T47D (cell line): ENCODE measurements at regions not wholly inside any gene's neighbourhood (a gene's known extent, or its start where the extent isn't known, plus 50 kb on each side); places are given as distances from the start of the nearest gene placed in this dataset.

Source experiments
- DNase-seq, 2 experiments: peaks; one replicate each; pipeline versions ENCODE4 v3.0.0 to v3.0.0-alpha.2; 2011 to 2012; ENCODE audit warnings: low read depth in 1 of 2, low spot score in 1 of 2
- JUND ChIP-seq: IDR thresholded peaks from 2 replicates; pipeline ENCODE4 v1.6.1; 2012; ENCODE audit warnings: low read depth
- in situ Hi-C: cut with HindIII; loops from 2 replicates; pipeline ENCODE4 v1.10.0; 2016; ENCODE audit warnings: low sequenced_read_pairs, low pct_unique_long_range_greater_than_20kb

- peak in 1 of 2 experiments; percentile 12 for DNase-seq
- in situ Hi-C loops = no loop called here
- TF ChIP-seq JUND = no peak
Measured at GRCh38 chr6:82085701-82086100, 161.8 kb downstream of the IBTK start.

- DNase-seq = no peak
- in situ Hi-C loops = no loop called here
- TF ChIP-seq JUND = no peak
Measured at GRCh38 chr6:82084324-82084920, 163.1 kb downstream of the IBTK start.

GRCh38 chr6:82083646-82084045, 163.9 kb downstream of the IBTK start:
- TF ChIP-seq JUND = no peak
- in situ Hi-C loops = no loop called here

GRCh38 chr6:82080767-82081166, 166.8 kb downstream of the IBTK start:
- in situ Hi-C loops = no loop called here
- no peak for DNase-seq
- no peak for TF ChIP-seq JUND

More at GRCh38 chr6:82083646-82084045, 163.9 kb downstream of the IBTK start:
- no peak for DNase-seq

- no peak for DNase-seq
- in situ Hi-C loops = no loop called here
Measured at GRCh38 chr6:82078286-82078908, 169.1 kb downstream of the IBTK start.

GRCh38 chr6:82076916-82077315, 170.6 kb downstream of the IBTK start:
- TF ChIP-seq JUND = no peak
- no peak for DNase-seq
- in situ Hi-C loops = no loop called here

More at GRCh38 chr6:82078286-82078908, 169.1 kb downstream of the IBTK start:
- no peak for TF ChIP-seq JUND

GRCh38 chr6:82074556-82074955, 173.0 kb downstream of the IBTK start:
- DNase-seq = no peak
- in situ Hi-C loops = no loop called here
- TF ChIP-seq JUND = no peak

- DNase-seq = no peak
- in situ Hi-C loops = no loop called here
- no peak for TF ChIP-seq JUND
Measured at GRCh38 chr6:82073484-82073883, 174.1 kb downstream of the IBTK start.

GRCh38 chr6:82072751-82073150, 174.8 kb downstream of the IBTK start:
- TF ChIP-seq JUND = no peak
- DNase-seq = no peak
- in situ Hi-C loops = no loop called here

- DNase-seq = no peak
- in situ Hi-C loops = no loop called here
- TF ChIP-seq JUND = no peak
Measured at GRCh38 chr6:82072121-82072521, 175.4 kb downstream of the IBTK start.

GRCh38 chr6:82068721-82069120, 178.8 kb downstream of the IBTK start:
- in situ Hi-C loops = no loop called here
- no peak for DNase-seq
- no peak for TF ChIP-seq JUND

- no peak for TF ChIP-seq JUND
- in situ Hi-C loops = no loop called here
Measured at GRCh38 chr6:82066991-82067411, 180.5 kb downstream of the IBTK start.

GRCh38 chr6:82066196-82066595, 181.3 kb downstream of the IBTK start:
- no peak for DNase-seq
- TF ChIP-seq JUND = no peak
- in situ Hi-C loops = no loop called here

More at GRCh38 chr6:82066991-82067411, 180.5 kb downstream of the IBTK start:
- DNase-seq = no peak

GRCh38 chr6:82063574-82063973, 184.0 kb downstream of the IBTK start:
- TF ChIP-seq JUND = no peak
- no peak for DNase-seq
- in situ Hi-C loops = no loop called here
